Pancreas (tissue), 10 donors: ENCODE measurements at regions not wholly inside any gene's neighbourhood (a gene's known extent, or its start where the extent isn't known, plus 50 kb on each side); places are given as distances from the start of the nearest gene placed in this dataset.

Experiments
- ATAC-seq, 4 donors: fragments of 200-7000 bp; cut with Tn5 transposase; one replicate each; pipeline versions ENCODE4 v1.8.0 to v1.9.1; 2020; ENCODE audit warnings: mild to moderate bottlenecking in 4 of 4, moderate library complexity in 4 of 4
- DNase-seq, 6 donors: peaks; one replicate each; pipeline ENCODE4 v3.0.0-alpha.2; 2020
- FAIRE-seq: peaks from 2 replicates; lab custom pipeline; 2012; peaks lifted over from hg19 to GRCh38; lab: Jason Lieb, UNC
- H3K27ac ChIP-seq, 4 donors: fragments of 200-600 bp; sonication (generic); 1 replicate in 3 of 4; 2 replicates in 1 of 4; pipeline versions ENCODE4 v1.5.0 to v1.8.0; 2020
- H3K27me3 ChIP-seq, 4 donors: fragments of 200-600 bp; one replicate each; pipeline ENCODE4 v1.8.0; 2021
- H3K36me3 ChIP-seq, 3 donors: fragments of 200-600 bp; sonication (generic) in 1 of 3; one replicate each; pipeline versions ENCODE4 v1.5.0 to v1.8.0; 2020 to 2021
- H3K4me1 ChIP-seq, 3 donors: fragments of 200-600 bp; one replicate each; pipeline ENCODE4 v1.8.0; 2021
- H3K4me3 ChIP-seq, 4 donors: fragments of 200-600 bp; sonication (generic) in 2 of 4; one replicate each; pipeline versions ENCODE4 v1.5.0 to v1.8.0; 2020 to 2021
- H3K9me3 ChIP-seq, 4 donors: fragments of 200-600 bp; one replicate each; pipeline ENCODE4 v1.8.0; 2021
- WGBS, 2 donors: extraction: QIAGEN DNeasy Blood & Tissue Kit; methylation state at CpG; one replicate each; pipeline ENCODE4 v1.1.7; 2013; 5-methylcytosine and 5-hydroxymethylcytosine counted together
- intact Hi-C, 3 donors: fragments of 100-400 bp; cut with DNase I; formaldehyde crosslinking; loops; one replicate each; pipeline versions ENCODE4 v1.11.1 to v1.14.2; 2022
- TF ChIP-seq, protein P1 (sequence below), 4 donors: fragments of 200-600 bp; sonication (generic) in 3 of 4; IDR thresholded peaks; one replicate each; pipeline versions ENCODE4 v1.5.0 to v1.8.0; 2021; ENCODE audit warnings: antibody characterized with exemption in 4 of 4
- donor health status: healthy with polysubstance abuse.
- donor health status: DM: no; HTN: no; CAD: no; lungs with moderate emphysema.
- donor health status: DM: no; HTN: no; CAD: no.
- donor health status: control.
- donor health status: control.
- donor health status: Bipolar disorder and iron deficiency.
- donor health status: DM: yes; HTN: yes; CAD: no.
- donor health status: DM: no; HTN: no; CAD: no.
- donor health status: DM: no; HTN: no; CAD: no.
- donor health status: DM: yes; HTN: yes; CAD: no.

DNA sequence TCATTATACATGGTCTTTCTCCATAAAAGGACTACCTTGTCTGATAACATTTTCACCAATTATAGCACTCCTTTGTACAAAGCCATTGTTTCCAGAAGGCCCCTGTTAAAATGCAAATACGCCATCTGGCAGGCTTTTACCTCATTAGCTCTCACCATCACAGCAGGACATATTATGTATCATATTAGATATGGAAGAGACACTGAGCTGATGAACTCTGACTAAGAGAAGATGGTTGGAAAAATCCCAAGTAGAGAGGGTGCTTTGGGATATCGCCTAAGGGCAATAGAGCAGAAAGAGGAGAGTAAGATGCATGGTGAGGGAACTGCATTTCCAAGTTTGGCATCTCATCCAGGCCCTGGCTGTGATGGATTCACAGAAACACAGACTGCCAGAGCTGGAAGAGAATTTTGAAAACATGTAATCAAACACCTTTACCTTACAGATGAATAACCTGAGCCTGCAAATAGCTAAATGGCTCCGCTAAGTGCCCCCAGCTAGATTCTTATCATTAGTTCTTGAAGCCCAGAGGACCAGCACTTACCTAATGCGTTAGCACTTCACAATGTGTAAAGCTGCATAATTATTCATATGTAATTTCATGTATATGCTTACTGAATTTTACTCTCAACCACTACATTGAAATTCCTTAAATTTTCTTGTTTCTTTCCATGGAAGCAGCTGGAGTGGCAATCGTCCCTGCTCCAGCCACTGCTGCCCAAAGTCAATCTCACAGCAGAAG lies 393.6 kb upstream of the IZUMO3 start:
- DNase-seq, result no peak
- TF ChIP-seq, protein P1, sequence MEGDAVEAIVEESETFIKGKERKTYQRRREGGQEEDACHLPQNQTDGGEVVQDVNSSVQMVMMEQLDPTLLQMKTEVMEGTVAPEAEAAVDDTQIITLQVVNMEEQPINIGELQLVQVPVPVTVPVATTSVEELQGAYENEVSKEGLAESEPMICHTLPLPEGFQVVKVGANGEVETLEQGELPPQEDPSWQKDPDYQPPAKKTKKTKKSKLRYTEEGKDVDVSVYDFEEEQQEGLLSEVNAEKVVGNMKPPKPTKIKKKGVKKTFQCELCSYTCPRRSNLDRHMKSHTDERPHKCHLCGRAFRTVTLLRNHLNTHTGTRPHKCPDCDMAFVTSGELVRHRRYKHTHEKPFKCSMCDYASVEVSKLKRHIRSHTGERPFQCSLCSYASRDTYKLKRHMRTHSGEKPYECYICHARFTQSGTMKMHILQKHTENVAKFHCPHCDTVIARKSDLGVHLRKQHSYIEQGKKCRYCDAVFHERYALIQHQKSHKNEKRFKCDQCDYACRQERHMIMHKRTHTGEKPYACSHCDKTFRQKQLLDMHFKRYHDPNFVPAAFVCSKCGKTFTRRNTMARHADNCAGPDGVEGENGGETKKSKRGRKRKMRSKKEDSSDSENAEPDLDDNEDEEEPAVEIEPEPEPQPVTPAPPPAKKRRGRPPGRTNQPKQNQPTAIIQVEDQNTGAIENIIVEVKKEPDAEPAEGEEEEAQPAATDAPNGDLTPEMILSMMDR (IDR thresholded peaks at IDR 0.05), result no peak
- FAIRE-seq, result no peak
- Histone ChIP-seq H3K36me3 (no peaks in the 10 kb centered on the region), H3K27ac (no peak overlapping the region), H3K4me3 (no peak overlapping the region), H3K4me1 (no peaks in the 10 kb centered on the region), H3K9me3 (no peaks in the 10 kb centered on the region), H3K27me3 (no peaks in the 10 kb centered on the region)
- 41 to 54% methylated on average over 5 of the region's 5 CpGs for WGBS, 2 donors
- intact Hi-C loops, result no loop called here
- no peak for ATAC-seq

DNA sequence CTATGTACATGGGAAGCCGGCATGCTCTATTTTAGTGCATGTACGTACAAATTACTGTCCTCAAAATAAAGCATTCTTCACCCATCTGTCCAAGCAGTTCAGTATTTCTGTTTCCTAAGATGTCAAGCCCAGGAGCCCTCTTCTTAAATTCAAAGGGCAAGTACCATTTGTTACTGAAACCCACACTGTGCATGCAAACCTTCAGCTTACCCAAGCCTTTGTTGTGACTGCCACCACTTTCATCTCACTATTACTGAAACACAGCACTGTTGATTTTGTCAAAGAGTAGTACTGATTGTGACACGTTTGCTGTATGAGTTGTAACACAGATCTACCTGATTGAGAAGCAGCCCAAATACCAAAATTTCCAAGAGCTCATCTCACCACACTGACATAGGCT lies 390.4 kb upstream of the IZUMO3 start:
- no peaks in the 10 kb centered on the region for H3K36me3 ChIP-seq
- TF ChIP-seq, protein P1 (IDR thresholded peaks at IDR 0.05), result no peak
- no peak overlapping the region for H3K27ac ChIP-seq
- intact Hi-C loops, result no loop called here
- no peaks in the 10 kb centered on the region for H3K9me3 ChIP-seq
- no peaks in the 10 kb centered on the region for H3K4me1 ChIP-seq
- ATAC-seq (no peak), DNase-seq (no peak), FAIRE-seq (no peak)
- no peaks in the 10 kb centered on the region for H3K27me3 ChIP-seq
- 47 to 58% methylated on average over 3 of the region's 3 CpGs for WGBS, 2 donors
- H3K4me3 ChIP-seq, result no peak overlapping the region

DNA sequence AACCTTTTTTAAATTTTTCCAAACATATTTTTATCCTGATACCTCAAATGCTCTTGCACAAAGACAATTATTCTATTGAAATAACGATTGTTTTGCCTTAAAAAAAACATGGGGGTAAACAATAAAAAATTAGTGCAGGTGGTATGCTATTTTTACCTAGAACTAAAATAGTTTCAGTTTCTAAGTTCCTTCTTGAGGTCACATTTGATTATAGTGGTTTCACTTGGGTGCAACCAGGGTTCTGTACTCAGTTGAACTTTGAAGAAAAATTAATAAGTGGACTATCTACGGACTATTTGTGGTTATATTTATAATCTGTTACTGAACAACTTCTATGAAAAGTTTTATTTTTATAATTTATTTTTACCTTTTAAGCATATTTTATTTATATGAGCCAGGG lies 387.1 kb upstream of the IZUMO3 start:
- 39 to 58% methylated on average over 2 of the region's 2 CpGs for WGBS, 2 donors
- TF ChIP-seq, protein P1 (IDR thresholded peaks at IDR 0.05), result no peak
- H3K27ac ChIP-seq, result no peak overlapping the region
- H3K27me3 ChIP-seq, result no peaks in the 10 kb centered on the region
- no peaks in the 10 kb centered on the region for H3K36me3 ChIP-seq
- FAIRE-seq (no peak), ATAC-seq (no peak), DNase-seq (no peak)
- no peak overlapping the region for H3K4me3 ChIP-seq
- no peaks in the 10 kb centered on the region for H3K9me3 ChIP-seq
- H3K4me1 ChIP-seq, result no peaks in the 10 kb centered on the region
- intact Hi-C loops, result no loop called here

DNA sequence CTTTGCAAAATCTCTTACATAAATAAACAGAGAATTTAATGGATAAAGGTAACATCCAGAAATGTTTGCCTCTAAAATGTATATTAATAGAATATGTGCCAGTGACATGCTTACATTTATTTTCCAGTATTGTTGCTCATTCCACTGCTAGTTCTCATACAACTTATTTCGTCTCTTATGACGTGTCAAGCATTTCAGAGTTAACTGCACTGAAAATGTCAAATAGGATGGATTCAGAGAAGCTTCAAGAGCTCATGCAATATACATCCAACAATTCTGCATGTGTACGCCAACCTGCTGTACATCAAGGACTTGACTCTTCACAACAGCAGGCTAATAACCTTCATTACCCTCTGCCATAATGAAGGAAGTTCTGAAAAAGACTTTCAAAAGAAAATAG lies 386.2 kb upstream of the IZUMO3 start:
- no peaks in the 10 kb centered on the region for H3K9me3 ChIP-seq
- intact Hi-C loops, result no loop called here
- no peaks in the 10 kb centered on the region for H3K4me1 ChIP-seq
- TF ChIP-seq, protein P1 (IDR thresholded peaks at IDR 0.05), result no peak
- ATAC-seq, result no peak
- no peaks in the 10 kb centered on the region for H3K27me3 ChIP-seq
- WGBS, 2 donors, result 43% methylated on average over 3 of the region's 3 CpGs
- no peak overlapping the region for H3K27ac ChIP-seq
- no peaks in the 10 kb centered on the region for H3K36me3 ChIP-seq
- FAIRE-seq, result no peak
- H3K4me3 ChIP-seq, result no peak overlapping the region
- DNase-seq, result no peak

DNA sequence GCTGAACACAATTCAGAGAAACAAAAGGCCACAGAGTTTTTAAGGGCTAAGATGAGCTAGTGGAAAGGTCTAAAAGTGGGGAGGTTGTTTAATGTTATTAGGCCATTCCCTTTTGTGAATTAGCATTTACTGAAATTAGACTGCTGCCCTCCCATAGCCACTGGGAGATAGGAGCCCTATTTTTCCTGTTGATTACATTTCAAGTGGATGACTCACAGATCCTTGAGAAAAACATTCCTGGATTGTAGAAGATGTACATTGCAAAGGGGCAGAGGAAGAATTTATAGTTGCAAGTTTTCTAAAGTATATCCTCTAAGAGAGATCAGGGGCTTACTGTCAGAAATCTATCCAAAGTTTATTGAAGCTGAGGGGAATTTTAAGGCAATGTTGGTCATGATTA lies 367.1 kb upstream of the IZUMO3 start:
- ATAC-seq (no peak), FAIRE-seq (no peak), DNase-seq (no peak)
- no peaks in the 10 kb centered on the region for H3K4me1 ChIP-seq
- no peak overlapping the region for H3K4me3 ChIP-seq
- no peaks in the 10 kb centered on the region for H3K9me3 ChIP-seq
- intact Hi-C loops, result no loop called here
- no peaks in the 10 kb centered on the region for H3K27me3 ChIP-seq
- no peak overlapping the region for H3K27ac ChIP-seq
- TF ChIP-seq, protein P1 (IDR thresholded peaks at IDR 0.05), result no peak
- H3K36me3 ChIP-seq, result no peaks in the 10 kb centered on the region
